Activated naive CD4-positive, alpha-beta T cell (primary cell): ENCODE measurements at regions not wholly inside any gene's neighbourhood (a gene's known extent, or its start where the extent isn't known, plus 50 kb on each side); places are given as distances from the start of the nearest gene placed in this dataset.

ENCODE experiments used
- DNase-seq, 4 experiments: peaks; one replicate each; lab custom pipeline; 2025; lab: John Stamatoyannopoulos, UW

DNA sequence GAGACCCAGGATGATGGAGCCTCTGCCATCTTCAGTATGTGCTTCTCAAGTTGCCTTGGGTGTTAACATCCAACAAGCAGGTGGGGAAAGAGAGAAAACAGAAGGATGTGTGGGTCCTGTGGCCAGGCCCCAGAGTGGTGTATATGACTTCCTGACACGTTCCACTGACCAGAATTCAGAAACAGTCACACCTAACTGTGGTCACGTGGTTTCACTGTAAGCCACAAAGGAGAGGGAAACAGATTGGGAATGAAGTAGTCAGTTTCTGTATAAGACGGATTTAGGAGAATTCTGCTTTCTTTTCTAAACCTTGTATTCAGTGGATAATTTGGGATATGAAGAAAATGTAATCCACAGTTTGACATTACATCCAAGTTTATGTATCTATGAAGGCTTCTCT lies 454.1 kb upstream of the IL12A start:
- DNase-seq: no peak

DNA sequence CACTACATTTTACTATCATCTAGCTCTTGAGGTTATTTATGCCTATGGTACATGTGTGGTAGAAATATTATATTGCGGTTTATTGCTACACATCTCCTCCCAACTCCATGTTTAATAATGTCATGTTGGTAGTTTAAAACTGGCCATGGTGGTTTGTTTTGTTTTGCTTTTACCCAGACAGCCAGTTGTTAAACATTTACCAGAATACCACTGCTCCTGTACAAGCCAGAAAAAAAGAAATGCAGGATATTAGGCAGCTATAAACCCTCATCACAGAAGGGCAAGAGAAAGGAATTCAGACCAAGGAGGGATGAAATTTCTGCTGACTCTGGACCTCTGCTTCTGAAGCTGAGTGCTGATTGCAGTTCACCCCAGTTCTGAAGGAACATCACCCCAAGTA lies 451.8 kb upstream of the IL12A start:
- no peak for DNase-seq

DNA sequence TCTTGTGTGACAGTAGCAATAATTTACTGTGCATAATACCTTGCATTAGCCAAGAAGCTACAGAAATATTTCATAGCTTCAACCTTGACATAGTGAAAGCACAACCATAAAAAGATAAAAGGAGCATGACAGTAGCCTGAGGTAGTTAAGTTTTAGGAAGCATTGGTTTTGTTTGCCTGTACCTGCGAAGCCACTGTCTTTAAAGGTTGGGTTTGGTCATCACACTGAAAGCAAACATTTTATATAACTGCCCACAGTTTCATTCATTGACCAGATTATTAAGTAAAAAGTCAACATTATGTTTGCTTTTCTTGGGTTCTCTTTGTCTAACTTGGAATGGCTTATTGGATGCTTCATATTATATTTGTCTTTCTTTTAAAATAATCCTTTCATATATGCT lies 450.1 kb upstream of the IL12A start:
- DNase-seq: no peak

DNA sequence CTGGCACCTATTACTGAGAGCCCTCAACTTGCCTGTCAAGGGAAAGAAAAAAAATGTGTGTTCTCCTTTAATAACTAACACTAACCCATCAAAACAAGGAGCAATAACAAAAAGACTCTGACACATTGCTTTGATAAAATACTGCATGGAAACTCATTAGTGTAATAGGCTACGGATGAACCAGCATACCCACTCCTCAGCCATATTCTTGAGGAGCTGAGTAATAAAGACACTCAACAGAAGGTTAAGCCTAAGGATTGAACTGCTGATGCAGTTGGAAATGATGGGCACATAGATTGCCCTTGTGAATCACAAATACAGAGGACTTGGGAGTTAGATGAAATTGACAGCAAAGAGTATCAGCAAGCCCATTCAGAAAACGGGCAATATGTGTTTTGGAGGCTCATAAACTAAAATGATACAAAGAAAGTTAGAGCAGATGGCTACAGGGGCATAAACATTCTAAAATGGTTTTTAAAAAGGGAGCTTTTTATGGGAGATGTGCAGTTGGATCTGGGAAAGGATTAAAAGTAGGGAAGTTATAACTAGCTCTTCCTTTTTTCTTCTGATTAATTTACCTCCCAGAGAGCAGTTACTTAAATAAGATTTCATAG lies 447.6 kb upstream of the IL12A start:
- DNase-seq: no peak

DNA sequence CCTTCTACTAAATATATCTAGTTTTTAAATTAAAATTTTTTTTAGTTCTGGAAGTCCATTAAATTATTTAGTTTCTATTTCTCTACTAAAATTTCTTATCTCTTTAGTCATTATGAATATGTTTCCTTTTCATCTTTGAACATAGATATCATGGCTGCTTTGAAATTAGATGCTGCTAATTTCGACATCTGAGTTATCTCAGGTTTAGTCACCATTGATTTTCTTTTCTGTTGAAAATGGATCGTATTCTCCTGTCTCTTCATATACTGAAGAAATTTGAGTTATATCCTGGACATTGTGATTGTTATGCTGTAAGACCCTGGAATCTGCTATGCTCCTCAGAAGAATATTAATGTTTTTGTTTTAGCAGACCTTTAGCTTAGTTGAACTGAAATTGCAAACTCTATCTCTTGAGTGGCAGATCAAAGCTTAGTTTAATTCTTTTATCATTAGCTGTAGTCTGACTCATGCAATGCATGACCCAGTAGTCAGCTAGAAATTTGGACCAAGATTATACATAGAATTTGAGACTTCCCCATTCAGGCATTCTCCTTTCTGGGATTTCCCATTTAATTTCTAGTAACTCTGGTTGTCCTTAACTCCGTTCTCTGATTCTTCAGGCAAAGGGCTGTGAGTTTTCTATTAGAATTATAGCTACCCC lies 439.8 kb upstream of the IL12A start:
- DNase-seq: no peak

DNA sequence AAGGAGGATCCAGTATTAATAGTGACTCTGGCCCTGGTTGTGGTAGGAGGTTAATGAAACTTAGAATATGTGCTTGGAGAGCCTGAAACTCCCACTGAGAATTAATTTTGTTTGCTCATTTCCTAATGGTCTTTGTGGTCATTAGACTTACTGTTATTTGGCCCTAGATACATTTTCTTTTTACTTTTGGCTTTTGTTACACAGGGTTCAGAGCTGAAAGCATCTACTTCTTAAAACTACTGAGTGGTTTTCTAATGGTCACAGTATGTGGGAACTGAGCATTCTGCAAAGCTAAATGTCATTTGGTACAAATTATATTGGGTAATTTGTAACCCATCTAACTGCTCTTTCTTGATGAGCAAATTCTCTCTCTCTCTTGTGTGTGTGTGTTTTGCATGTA lies 433.4 kb upstream of the IL12A start:
- DNase-seq: no peak

DNA sequence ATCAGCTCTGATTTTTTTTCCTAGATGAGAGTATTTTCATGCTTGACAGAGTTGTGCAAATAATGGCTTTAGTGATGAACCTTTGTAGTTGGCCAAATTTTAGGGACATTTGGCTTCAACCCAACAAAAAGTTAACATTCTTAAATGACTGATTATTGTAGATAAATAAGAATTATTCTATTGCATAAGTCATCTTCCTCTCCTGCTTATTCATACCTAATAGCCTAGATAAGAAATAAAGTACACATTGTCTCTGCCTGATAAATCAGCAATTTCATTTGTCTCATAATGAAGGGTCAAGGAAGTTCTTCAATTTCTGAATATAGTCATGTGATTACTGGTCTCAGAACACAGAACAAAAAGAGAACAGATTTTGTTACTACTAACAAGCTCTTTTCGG lies 428.9 kb upstream of the IL12A start:
- DNase-seq: no peak

DNA sequence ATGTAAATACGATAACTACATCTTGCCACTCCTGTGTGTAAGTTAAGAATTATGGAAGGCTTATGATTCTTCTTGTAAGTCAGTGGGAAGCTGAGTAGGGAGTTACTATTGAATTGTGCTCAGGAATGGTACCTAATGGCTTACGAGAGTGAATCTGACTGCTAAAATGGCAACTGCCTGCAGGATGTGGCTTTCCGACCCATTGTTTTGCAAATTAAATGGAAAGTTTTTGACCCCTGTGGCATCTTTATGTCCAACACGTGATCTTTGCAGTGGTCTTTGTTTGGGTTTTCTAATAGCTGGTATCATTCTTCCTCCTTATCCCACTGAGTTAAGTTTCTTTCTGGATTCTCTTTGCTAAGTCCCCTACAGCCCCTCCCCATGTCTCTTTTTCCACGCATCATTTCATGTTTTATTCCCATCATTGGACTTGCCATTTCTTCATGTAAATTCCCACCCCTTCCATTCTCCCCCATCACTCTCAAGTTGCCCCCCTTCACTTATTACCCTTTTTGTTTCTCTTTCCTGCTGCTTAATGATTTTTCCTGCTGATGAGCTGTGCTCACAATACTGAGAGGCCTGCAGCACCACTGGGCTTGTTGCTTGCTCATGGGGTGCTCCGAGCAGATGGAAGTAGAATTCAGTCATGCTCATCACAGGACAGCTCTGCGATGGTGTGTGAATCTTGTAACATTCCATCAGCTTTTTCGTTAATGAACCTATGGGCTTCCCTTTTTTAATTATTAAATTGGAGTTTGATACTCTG lies 428.2 kb upstream of the IL12A start:
- no peak for DNase-seq

DNA sequence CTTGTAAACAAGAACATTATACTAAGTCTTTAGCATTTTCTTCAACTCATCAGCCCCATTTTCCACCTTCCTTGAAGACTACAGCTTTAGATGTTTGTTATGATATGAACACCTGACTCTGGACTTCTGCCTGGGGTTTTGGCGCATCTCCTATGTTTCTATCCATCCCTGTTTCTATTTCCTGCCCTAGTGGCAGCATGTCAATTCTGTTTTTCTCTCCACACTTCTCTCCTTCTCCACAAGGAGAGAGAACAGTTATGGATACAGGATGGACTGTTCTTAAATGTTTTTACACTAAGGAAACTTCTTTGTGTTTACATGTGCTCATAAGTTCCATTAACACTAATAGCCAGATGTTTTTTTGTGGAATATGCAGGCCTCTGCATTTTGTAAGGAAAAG lies 423.3 kb upstream of the IL12A start:
- no peak for DNase-seq

DNA sequence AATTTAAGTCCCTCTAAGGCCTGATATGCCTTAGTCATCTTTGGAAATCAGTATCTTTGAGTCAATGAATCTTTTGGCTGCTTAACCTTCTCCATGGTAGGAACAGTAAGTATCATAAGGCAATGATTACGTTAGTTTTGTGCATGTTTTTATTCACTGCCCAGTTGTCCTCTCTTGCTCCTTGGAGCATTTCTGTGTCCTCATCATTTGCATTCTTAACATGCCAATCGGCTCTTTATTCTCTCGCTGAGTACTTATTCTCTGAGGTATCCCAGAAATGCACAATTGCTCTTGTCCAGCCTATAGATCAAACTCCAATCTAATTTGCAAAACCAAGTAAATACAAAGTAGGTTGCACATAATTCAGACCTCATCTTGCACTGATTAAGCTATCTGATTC lies 405.0 kb upstream of the IL12A start:
- no peak for DNase-seq

DNA sequence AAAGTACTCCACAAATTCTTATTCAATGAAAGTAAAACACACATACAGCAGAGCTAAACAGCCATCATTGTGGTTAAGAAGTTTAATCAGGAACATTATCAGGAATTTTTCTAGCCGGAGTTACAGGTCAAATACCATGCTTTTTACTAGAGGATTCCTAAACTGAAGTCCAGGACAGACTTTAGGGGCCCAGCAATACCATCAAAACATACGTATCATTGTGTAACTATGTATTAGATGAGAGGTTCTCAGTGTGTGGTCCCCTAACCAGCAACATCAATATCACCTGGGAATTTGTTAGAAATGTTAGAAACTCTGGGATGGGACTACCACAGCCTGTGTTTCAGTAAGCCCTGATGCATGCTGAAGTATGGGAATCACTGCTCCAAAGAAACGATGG lies 404.2 kb upstream of the IL12A start:
- no peak for DNase-seq

DNA sequence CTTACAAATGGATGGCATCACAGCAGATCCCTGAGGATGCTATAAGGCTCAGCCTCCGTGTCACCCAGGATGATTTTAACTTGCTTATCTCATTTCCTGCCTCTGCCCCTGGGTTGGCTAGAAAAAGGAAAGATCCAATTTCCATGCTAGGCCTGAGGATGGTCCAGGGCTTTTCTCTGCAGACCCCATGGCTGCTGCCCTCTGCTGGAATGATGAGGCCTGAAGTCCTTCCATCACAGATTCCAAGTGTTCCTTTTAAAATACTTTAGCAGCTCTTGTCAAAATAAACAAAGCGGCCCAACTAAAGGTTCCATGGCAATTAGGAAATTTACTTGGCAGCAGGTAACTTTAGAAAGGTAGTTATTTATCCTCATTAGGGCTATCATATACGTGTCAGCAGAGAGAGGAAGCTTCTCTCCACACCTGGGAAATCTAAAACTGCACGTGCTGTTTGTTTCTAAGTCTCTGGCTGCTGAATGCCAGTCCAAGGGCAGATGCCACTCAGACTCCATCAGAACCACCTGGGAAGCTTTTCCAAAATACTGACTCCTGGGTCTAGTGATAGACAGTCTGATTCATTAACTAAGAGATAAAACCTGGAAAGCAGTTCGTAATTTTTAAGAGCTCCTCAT lies 401.9 kb upstream of the IL12A start:
- no peak for DNase-seq

DNA sequence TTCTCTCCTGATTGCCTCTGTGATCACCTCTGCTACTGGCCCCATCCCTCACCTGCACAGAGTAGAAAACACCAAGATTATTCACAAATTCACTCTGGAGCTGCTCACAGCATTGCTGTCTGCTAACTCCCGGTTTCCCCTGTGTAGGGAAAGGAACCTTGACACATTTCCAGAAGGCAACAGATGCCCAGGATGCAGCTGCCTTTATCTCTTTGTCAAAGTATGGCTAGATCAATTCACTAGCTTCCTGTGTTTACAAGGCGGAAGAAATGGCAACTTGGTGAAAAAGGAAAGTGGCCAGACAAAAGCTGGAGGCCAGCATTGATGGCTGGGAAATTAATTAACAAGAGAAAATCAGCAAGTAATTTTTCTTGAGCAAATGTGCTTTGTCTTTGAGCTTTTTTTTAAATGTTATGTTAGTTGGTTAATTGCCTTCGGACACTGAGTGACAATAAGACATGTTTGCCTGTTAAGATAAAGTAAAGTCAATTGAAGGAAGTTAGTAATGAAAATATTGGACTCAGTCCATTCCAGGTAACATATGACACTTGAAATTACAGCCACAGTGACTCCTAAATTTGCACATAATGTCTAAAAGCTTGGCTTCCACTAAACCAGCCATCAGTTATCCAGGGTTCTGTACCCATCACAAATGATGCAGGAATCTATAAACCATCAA lies 394.6 kb upstream of the IL12A start:
- no peak for DNase-seq

DNA sequence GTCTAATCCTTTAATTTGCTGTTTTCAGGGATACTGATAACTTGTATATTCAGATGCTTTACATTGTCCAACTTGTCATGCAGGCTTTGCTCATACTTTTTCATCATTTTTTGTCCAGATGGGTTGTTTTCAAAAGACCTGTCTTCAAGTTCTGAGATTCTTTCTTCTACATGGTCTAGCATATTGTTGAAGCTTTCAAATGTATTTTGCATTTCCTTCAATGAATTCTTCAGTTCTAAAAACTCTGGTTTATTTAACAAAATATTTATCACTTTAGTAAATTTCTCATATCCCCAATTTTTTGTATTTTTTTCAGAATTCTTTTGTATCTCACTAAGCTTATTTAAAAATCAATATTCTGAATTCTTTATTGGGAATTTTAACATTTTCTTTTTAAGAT lies 388.3 kb upstream of the IL12A start:
- DNase-seq: no peak

DNA sequence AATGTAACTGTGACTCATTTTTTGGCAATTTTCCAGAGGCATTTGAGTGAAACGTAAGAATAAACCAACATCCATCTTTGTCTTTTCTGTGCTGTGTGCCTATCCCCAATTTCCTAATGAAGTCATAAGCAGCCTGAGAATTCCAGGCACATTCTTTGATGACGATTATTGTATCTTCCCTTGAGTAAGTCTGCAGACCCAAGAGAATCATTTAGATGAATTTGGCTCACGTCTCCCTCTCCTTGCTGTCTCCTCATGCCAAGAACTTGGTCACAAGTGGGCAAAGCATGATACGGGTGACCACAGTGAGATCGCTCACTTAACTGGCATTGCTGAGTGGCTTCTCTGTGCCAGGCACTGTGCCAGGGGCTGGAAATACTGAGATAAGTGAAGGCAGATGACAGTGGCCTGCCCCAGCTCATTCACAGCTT lies 384.5 kb upstream of the IL12A start:
- no peak for DNase-seq

DNA sequence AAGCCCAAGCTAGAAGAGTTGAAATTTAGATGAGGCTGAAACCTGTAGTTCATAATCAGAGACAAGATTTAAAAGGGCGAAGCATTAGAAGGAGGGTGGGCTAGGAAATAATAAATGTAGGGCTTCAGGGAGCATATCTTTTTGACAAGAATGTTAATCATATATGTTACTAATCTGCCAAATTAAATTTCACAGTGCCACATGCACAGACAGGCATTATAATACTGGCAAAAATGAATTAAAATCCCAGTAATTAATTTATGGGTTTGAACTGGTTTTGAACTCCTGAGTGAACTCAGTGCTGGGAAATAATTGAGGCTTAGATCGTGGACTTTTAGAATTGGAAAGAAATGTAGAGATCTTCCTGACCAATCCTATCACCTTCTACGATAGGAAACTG lies 383.5 kb upstream of the IL12A start:
- DNase-seq: no peak

DNA sequence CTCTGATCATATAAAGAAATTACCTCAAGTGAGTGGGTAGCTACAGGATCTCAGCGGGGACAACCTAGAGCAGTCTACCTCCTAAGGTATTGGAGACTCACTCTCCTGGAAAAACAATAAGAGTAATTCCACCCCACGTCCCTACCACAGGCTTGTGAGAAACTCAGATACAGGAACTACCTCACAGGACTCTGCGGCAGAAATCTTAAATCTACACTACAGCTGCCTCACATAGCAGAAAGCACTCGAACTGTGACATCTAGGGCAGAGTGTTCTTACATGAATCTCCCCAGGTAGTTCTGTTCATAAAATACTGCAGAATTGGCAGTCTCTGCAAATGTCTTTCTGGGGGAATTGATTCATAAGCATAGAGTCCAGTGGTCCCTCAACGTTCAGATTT lies 382.9 kb upstream of the IL12A start:
- DNase-seq: no peak

DNA sequence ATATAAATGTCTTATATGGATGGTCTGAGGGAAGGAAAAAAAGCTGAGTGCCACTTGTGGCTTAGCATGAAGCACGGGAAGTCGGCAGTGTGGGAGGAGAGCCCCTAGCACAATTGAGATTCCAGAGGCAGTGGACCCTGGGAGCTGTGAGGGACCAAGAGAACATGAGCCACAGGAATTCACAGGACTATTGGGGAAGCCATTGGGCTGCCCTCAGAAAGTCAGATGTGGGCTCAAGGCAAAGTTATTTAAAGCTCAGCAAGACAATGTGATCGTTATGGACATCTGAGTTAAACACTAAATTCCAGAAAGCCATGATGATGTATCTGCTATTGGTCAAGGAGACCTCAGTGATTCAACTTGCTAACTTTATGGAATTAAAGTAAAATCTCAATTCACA lies 380.8 kb upstream of the IL12A start:
- DNase-seq: no peak

DNA sequence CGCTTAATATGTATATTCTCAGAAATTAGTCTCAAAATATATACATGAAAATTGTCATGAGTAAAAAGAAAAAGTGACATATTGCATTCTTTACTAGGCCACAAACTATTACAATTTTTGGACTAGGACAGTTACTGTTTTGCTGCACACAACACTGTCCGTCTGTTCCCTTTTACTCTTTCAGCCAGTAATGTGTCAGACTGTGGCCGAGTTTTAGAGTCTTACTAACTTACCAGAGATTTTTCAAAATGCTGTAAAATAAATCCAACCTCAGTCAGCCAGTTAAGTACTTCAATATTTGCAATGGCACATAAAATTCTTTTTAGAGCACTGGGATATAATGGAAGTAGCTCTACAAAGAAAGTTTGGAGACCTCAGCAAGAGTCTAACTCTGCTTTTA lies 380.3 kb upstream of the IL12A start:
- no peak for DNase-seq

DNA sequence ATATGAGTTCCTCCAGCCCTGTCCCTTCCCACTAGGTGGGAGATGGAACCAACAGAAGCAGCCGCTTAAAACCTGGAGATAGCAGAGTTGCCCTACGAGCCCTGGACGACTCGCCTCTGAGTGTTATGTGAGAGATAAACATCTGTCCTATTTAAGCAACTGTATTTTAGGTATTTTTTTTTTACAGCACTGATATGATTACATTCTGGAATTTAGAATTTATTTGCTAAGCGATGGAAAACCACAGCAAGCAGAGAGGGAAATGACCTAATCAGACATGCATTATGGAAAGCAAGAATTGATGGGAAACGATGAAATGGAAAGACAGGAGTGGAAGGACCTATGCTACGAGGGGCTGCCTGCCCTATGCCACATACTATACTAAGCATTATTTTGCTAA lies 379.0 kb upstream of the IL12A start:
- no peak for DNase-seq

DNA sequence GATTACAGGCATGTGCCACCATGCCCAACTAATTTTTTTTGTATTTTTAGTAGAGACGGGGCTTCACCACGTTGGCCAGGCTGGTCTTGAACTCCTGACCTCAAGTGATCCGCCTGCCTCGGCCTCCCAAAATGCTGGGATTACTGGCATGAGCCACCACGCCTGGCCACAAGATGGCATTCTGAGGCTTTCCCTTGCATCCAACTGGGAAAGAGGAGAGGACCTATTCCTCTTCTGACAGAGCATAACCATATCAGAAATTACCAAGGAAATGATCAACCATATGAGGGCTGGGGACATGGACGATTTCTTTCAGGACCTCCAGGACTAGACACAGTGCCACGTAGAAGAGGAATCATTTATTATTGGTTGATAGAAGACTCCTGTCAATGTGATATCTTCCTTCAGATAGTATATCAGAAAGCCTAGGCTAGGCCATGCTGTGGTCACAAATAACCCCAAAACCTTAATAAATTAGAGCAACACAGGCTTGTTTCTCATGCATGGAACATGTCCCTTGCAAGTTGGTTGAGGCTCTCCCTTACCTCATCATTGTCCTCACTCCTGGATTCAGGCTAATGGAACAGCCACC lies 372.3 kb upstream of the IL12A start:
- no peak for DNase-seq

DNA sequence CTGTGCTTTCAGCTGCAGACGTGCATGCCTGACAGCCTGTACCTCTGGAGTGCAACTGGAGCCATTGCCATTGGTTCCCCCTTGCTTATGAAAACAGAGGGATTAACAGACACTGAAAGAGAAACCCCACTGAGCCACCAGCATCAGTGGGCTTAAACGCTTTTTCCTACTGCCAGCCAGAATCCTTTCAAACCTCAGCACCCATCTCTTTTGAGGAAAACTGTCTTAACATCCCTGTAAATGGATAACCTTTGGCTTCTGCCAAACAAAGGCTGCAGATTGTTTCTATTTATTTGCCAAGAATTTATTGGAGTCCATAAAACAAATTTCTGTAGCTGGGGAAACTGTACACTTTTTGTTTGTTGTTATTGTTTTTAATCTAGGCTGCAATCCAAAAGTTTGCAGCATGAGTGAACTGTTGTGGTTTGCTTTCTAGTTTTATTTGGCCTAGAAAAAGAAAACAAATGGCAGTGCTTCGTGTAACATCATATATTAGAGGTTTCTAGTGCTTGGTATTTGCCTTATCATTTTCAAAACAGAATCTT lies 369.2 kb upstream of the IL12A start:
- no peak for DNase-seq
